Gastroesophageal sphincter (tissue), 4 donors: ENCODE measurements at regions not wholly inside any gene's neighbourhood (a gene's known extent, or its start where the extent isn't known, plus 50 kb on each side); places are given as distances from the start of the nearest gene placed in this dataset.

Experiments used
- ATAC-seq: fragments of 150-250 bp; one replicate; pipeline ENCODE4 v1.9.1; 2016; ENCODE audit warnings: mild to moderate bottlenecking, moderate library complexity
- H3K27ac ChIP-seq, 4 donors: fragments of 200-600 bp; sonication (generic) in 3 of 4; 1 replicate in 3 of 4; 2 replicates in 1 of 4; pipeline ENCODE4 v1.5.1; 2016 to 2019
- H3K27me3 ChIP-seq: fragments of 200-600 bp; sonication (generic); one replicate; pipeline ENCODE4 v1.5.1; 2019
- H3K36me3 ChIP-seq, 2 donors: fragments of 200-600 bp; sonication (generic); one replicate each; pipeline ENCODE4 v1.5.1; 2019; ENCODE audit warnings: control low read depth in 1 of 2
- H3K4me1 ChIP-seq, 3 donors: fragments of 200-600 bp; sonication (generic); 1 replicate in 2 of 3; 2 replicates in 1 of 3; pipeline ENCODE4 v1.5.1; 2016 to 2019; ENCODE audit warnings: control low read depth in 2 of 3
- H3K4me3 ChIP-seq, 2 donors: fragments of 200-600 bp; sonication (generic); one replicate each; pipeline ENCODE4 v1.5.1; 2019; ENCODE audit warnings: mild to moderate bottlenecking in 1 of 2, moderate library complexity in 1 of 2
- H3K9me3 ChIP-seq, 3 donors: fragments of 200-600 bp; sonication (generic); one replicate each; pipeline ENCODE4 v1.5.1; 2017 to 2019; ENCODE audit warnings: control low read depth in 2 of 3
- EP300 ChIP-seq: sonication (generic); formaldehyde crosslinking; IDR thresholded peaks from one replicate; pipeline ENCODE4 v1.6.1; 2017; ENCODE audit warnings: antibody characterized with exemption, mild to moderate bottlenecking
- POLR2A ChIP-seq, 2 donors: fragments of 450-650 bp; IDR thresholded peaks; one replicate each; pipeline ENCODE4 v1.6.1; 2017; ENCODE audit warnings: antibody characterized with exemption in 2 of 2, mild to moderate bottlenecking in 2 of 2, moderate library complexity in 1 of 2
- POLR2AphosphoS5 ChIP-seq: sonication (generic); formaldehyde crosslinking; IDR thresholded peaks from one replicate; pipeline ENCODE4 v1.6.1; 2017; ENCODE audit warnings: antibody characterized with exemption
- WGBS, 2 donors: methylation state at CpG; one replicate each; pipeline ENCODE4 v1.1.5; 2018; ENCODE audit warnings: low coverage in 1 of 2; 5-methylcytosine and 5-hydroxymethylcytosine counted together
- TF ChIP-seq, protein P1 (sequence below), 4 experiments: fragments of 200-600 bp in 2 of 4; fragments of 450-650 bp in 2 of 4; sonication (generic) in 1 of 4; IDR thresholded peaks; one replicate each; pipeline ENCODE4 v1.5.1; 2017 to 2019; ENCODE audit warnings: antibody characterized with exemption in 4 of 4, mild to moderate bottlenecking in 2 of 4, moderate library complexity in 2 of 4

DNA sequence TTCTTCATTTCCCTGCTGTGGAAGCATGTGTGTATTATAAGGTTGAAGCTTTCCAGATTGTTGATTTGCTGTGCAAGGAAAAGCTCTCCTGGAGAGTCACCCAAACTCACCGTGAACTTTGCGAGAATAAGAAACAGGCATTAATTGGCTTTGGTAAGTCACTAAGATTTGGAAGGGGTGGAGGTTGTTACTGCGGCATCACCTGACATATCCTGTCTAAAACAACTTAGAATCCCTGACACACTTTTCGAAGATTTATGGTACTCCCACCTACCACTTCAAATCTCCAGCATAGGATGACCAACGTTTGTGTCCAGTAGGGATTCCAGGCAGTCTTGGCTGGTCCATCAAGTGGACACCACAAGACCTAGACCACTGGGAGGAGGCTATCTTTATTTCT, 518.3 kb downstream of the MN1 start:
- no peaks in the 10 kb centered on the region for H3K4me1 ChIP-seq
- no peak overlapping the region for H3K4me3 ChIP-seq
- ATAC-seq: no peak
- H3K27me3 ChIP-seq: no peaks in the 10 kb centered on the region
- no peak overlapping the region for H3K27ac ChIP-seq
- WGBS, 2 donors: 40% methylated on average over 2 of the region's 5 CpGs; no CpG with 5 or more reads in 1 of the 2 donors
- no peak for TF ChIP-seq POLR2A (IDR thresholded peaks at IDR 0.05)
- H3K36me3 ChIP-seq: no peaks in the 10 kb centered on the region
- peaks cover 0 to 12% (median 0%) of the 10 kb centered on the region in 3 donors for H3K9me3 ChIP-seq

DNA sequence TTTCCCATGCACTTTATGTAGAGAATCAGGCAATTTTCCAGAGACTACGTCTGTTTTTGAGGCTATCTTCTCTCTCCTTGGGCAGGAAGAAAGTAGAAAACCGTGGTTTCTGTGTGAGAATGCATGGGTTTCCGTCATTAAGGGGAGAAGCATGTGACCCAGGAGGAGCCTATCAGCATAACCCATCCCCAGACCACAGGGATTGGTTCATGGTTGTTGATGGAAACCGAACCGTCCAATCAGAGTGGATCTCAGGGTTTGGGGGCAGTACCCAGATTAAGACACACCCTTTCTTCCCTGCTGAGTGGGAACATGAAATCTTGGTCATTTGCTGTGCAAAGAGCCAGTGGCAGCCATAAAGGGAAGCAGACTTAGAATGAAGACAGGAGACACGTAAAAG, 517.8 kb downstream of the MN1 start:
- H3K9me3 ChIP-seq: peaks cover 0 to 12% (median 0%) of the 10 kb centered on the region in 3 donors
- no peaks in the 10 kb centered on the region for H3K4me1 ChIP-seq
- WGBS, 2 donors: 69 to 81% methylated on average over 3 to 6 of the region's 6 CpGs
- no peaks in the 10 kb centered on the region for H3K36me3 ChIP-seq
- no peak for ATAC-seq
- TF ChIP-seq, protein P1, sequence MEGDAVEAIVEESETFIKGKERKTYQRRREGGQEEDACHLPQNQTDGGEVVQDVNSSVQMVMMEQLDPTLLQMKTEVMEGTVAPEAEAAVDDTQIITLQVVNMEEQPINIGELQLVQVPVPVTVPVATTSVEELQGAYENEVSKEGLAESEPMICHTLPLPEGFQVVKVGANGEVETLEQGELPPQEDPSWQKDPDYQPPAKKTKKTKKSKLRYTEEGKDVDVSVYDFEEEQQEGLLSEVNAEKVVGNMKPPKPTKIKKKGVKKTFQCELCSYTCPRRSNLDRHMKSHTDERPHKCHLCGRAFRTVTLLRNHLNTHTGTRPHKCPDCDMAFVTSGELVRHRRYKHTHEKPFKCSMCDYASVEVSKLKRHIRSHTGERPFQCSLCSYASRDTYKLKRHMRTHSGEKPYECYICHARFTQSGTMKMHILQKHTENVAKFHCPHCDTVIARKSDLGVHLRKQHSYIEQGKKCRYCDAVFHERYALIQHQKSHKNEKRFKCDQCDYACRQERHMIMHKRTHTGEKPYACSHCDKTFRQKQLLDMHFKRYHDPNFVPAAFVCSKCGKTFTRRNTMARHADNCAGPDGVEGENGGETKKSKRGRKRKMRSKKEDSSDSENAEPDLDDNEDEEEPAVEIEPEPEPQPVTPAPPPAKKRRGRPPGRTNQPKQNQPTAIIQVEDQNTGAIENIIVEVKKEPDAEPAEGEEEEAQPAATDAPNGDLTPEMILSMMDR (IDR thresholded peaks at IDR 0.05): no peak
- TF ChIP-seq POLR2AphosphoS5 (no peak), POLR2A (IDR thresholded peaks at IDR 0.05) (no peak), EP300 (no peak)
- H3K4me3 ChIP-seq: no peak overlapping the region
- H3K27me3 ChIP-seq: no peaks in the 10 kb centered on the region
- H3K27ac ChIP-seq: no peak overlapping the region

DNA sequence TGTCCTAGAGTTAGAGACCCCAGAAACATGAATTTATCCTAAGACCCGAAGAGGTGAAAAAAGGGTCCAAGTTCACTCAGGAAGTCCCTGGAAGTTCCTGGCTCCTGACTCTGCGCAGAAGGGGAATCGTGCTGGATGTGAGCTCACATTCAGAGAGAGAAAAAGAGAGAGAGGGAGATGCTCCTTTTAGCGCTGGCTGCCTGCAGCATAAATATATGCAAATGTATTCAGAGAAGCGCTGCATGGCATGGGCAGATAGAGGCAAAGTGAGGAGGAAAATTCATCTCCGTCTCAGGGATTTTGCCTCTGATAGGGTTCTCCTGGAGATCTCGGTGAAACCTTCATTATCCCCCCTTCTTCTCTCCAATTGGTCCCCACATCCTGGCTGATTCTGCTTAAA, 517.2 kb downstream of the MN1 start:
- H3K27ac ChIP-seq: no peak overlapping the region
- ATAC-seq: no peak
- H3K9me3 ChIP-seq: peaks cover 0 to 12% (median 0%) of the 10 kb centered on the region in 3 donors
- 87 to 97% methylated on average over 6 to 7 of the region's 7 CpGs for WGBS, 2 donors
- H3K36me3 ChIP-seq: no peaks in the 10 kb centered on the region
- no peaks in the 10 kb centered on the region for H3K27me3 ChIP-seq
- no peaks in the 10 kb centered on the region for H3K4me1 ChIP-seq
- H3K4me3 ChIP-seq: no peak overlapping the region
- no peak for TF ChIP-seq EP300
- TF ChIP-seq, protein P1 (IDR thresholded peaks at IDR 0.05): no peak
- no peak for TF ChIP-seq POLR2AphosphoS5
- no peak for TF ChIP-seq POLR2A (IDR thresholded peaks at IDR 0.05)

DNA sequence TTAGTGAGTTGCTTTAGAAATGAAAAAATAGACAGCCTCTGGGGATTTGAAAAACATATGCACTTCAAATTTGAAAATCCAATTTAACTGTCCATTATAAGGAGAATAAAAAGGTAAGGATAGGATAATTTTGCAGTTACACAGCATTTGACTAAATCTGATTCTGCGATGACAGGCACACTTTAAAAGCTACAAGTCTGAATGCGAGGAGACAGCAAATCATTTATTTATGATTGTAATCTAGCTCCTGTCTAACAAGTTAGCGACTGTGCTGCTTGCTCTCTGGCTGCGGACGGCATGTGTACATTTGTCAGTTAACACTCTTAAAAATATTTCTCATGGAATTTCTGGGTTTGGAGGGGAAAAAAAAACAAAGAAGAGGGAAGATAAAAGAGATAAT, 514.8 kb downstream of the MN1 start:
- no peak overlapping the region for H3K27ac ChIP-seq
- no peak overlapping the region for H3K4me3 ChIP-seq
- no peaks in the 10 kb centered on the region for H3K36me3 ChIP-seq
- H3K27me3 ChIP-seq: no peaks in the 10 kb centered on the region
- no peak for TF ChIP-seq POLR2A (IDR thresholded peaks at IDR 0.05)
- TF ChIP-seq, protein P1 (IDR thresholded peaks at IDR 0.05): no peak
- TF ChIP-seq POLR2AphosphoS5: no peak
- no peak for TF ChIP-seq EP300
- no peak for ATAC-seq
- no peaks in the 10 kb centered on the region for H3K4me1 ChIP-seq
- peaks cover 0 to 6% (median 0%) of the 10 kb centered on the region in 3 donors for H3K9me3 ChIP-seq
- 71% methylated on average over 5 of the region's 5 CpGs; no CpG with 5 or more reads in 1 of the 2 donors for WGBS, 2 donors

DNA sequence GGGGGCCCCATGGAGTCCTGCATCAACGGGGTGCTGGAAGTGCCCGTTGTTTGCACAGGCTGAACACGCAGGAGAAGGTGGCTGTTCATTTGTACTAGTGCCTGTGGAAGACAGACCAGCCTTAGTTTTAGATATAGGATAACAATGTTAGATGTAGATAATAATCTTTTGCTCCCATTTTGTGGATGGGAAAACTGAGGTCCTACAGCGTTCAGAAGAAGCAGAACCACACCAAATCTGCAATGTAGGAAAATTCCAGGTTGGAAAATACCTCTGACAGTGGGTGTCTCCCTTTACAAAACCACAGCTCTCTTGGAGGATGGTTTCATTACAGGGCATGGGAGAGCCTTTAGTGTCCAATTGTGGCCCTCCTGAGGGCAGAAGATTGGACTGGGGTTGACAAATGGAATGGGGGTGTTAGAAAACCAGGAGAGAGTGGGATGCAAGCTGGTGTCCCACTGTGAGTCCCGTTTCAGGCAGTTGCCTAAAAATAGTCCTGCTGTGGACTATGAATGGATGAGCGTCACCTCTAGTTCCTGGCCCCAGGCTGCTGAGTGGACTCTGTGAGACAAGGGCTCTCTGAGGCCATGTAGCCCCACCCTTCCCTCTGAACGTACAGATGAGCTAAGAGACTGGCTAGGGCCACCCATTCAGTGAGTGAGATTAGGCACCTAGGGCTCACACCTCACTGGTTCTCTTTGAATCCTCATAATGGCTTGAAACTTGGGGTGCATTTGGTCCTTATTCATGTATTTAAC, 508.8 kb downstream of the MN1 start:
- no peaks in the 10 kb centered on the region for H3K36me3 ChIP-seq
- H3K9me3 ChIP-seq: no peaks in the 10 kb centered on the region
- TF ChIP-seq, protein P1 (IDR thresholded peaks at IDR 0.05): no peak
- TF ChIP-seq EP300: no peak
- no peak for TF ChIP-seq POLR2A (IDR thresholded peaks at IDR 0.05)
- TF ChIP-seq POLR2AphosphoS5: no peak
- 47 to 74% methylated on average over 2 to 4 of the region's 7 CpGs for WGBS, 2 donors
- no peak overlapping the region for H3K27ac ChIP-seq
- H3K4me1 ChIP-seq: peaks cover 0 to 7% (median 0%) of the 10 kb centered on the region in 3 donors
- peaks cover 24% of the 10 kb centered on the region for H3K27me3 ChIP-seq
- H3K4me3 ChIP-seq: no peak overlapping the region
- ATAC-seq: no peak
